GM12878 (cell line): ENCODE measurements at regions not wholly inside any gene's neighbourhood (a gene's known extent, or its start where the extent isn't known, plus 50 kb on each side); places are given as distances from the start of the nearest gene placed in this dataset.

Experiments
- ATAC-seq: fragments of 200-7000 bp; cut with Tn5 transposase; 3 replicates; pipeline ENCODE4 v1.9.1; 2020; ENCODE audit warnings: mild to moderate bottlenecking, moderate library complexity
- BruUV-seq: library from RNA; stranded (reverse); fragments of 400-500 nt; replicated peaks from 2 replicates; lab custom pipeline; 2021; lab: Mats Ljungman, UMichigan
- CTCF ChIA-PET: fragments of 300-600 bp; sonication (Branson Sonifier 250); formaldehyde crosslinking; extraction: SDS; loops from one replicate; lab custom pipeline; 2021; ENCODE audit warnings: inconsistent platforms; lab: Yijun Ruan, JAX
- POLR2A ChIA-PET: fragments of 350-600 bp; formaldehyde crosslinking; extraction: SDS; loops from one replicate; lab custom pipeline; 2021; ENCODE audit warnings: inconsistent platforms; lab: Charles Lee
- RAD21 ChIA-PET: fragments of 300-600 bp; sonication (Branson Sonifier 250); formaldehyde crosslinking; loops from one replicate; lab custom pipeline; 2023; ENCODE audit warnings: antibody characterized with exemption; ENCODE audit not compliant: unreplicated experiment; lab: Charles Lee
- SMC1A ChIA-PET: fragments of 300-600 bp; sonication (Branson Sonifier 250); formaldehyde crosslinking; loops from one replicate; lab custom pipeline; 2023; ENCODE audit not compliant: unreplicated experiment, uncharacterized antibody; lab: Charles Lee
- DNase-seq: peaks from one replicate; pipeline ENCODE4 v3.0.0-alpha.2; 2011; ENCODE audit warnings: low read depth, low spot score
- FAIRE-seq: peaks from 3 replicates; lab custom pipeline; 2011; peaks lifted over from hg19 to GRCh38; lab: Jason Lieb, UNC
- H2AFZ ChIP-seq: 2 replicates; pipeline ENCODE4 v1.6.0; 2011; ENCODE audit warnings: low read depth, low read length, control low read depth; ENCODE audit not compliant: control insufficient read depth
- H3K27ac ChIP-seq: 2 replicates; pipeline ENCODE4 v1.5.1; 2011; ENCODE audit warnings: control low read depth; ENCODE audit not compliant: control insufficient read depth, insufficient read depth
- H3K27me3 ChIP-seq, 2 experiments: replicated peaks in 1 of 2; 2 replicates each; pipeline versions ENCODE4 v1.6.0 to v1.6.1; 2011; ENCODE audit warnings: low read length in 1 of 2; ENCODE audit not compliant: control insufficient read depth in 2 of 2, insufficient read depth in 2 of 2
- H3K36me3 ChIP-seq, 2 experiments: 2 replicates each; pipeline ENCODE4 v1.5.1; 2011; ENCODE audit warnings: low read length in 1 of 2; ENCODE audit not compliant: control insufficient read depth in 2 of 2, insufficient read depth in 2 of 2
- H3K4me1 ChIP-seq: 2 replicates; pipeline ENCODE4 v1.6.1; 2011; ENCODE audit warnings: mild to moderate bottlenecking, low read length, moderate library complexity, mixed read lengths; ENCODE audit not compliant: control insufficient read depth, insufficient read depth
- H3K4me2 ChIP-seq: 2 replicates; pipeline ENCODE4 v1.6.0; 2011; ENCODE audit warnings: control low read depth; ENCODE audit not compliant: control insufficient read depth, insufficient read depth
- H3K4me3 ChIP-seq: fragments of 200-600 bp; sonication (generic); 2 replicates; pipeline ENCODE4 v1.5.1; 2016
- H3K79me2 ChIP-seq: 2 replicates; pipeline ENCODE4 v1.6.0; 2011; ENCODE audit warnings: low read length; ENCODE audit not compliant: control insufficient read depth, insufficient read depth
- H3K9ac ChIP-seq: 2 replicates; pipeline ENCODE4 v1.8.0; 2011; ENCODE audit warnings: low read length, control low read depth, mixed read lengths; ENCODE audit not compliant: control insufficient read depth, insufficient read depth
- H3K9me3 ChIP-seq: replicated peaks from 3 replicates; pipeline ENCODE4 v1.5.1; 2011; ENCODE audit warnings: mild to moderate bottlenecking, low read length; ENCODE audit not compliant: control insufficient read depth, insufficient read depth
- H4K20me1 ChIP-seq: 2 replicates; pipeline ENCODE4 v1.6.0; 2011; ENCODE audit not compliant: control insufficient read depth, insufficient read depth
- FOXK2 ChIP-seq: fragments of 450-650 bp; IDR thresholded peaks from 2 replicates; pipeline ENCODE4 v1.6.1; 2017; ENCODE audit warnings: mild to moderate bottlenecking, moderate library complexity
- GABPA ChIP-seq: IDR thresholded peaks from 2 replicates; pipeline ENCODE4 v1.6.1; 2014; ENCODE audit warnings: antibody characterized with exemption, low read depth, mild to moderate bottlenecking, inconsistent platforms
- GATAD2B ChIP-seq: fragments of 450-650 bp; conservative IDR thresholded peaks from 2 replicates; pipeline ENCODE4 v1.6.1; 2017; ENCODE audit warnings: low read depth, mild to moderate bottlenecking, moderate library complexity
- KDM1A ChIP-seq: fragments of 200-600 bp; sonication (generic); IDR thresholded peaks from 2 replicates; pipeline ENCODE4 v1.6.1; 2016; ENCODE audit warnings: borderline replicate concordance
- NR2C1 ChIP-seq: fragments of 450-650 bp; IDR thresholded peaks from 2 replicates; pipeline ENCODE4 v1.6.1; 2017; ENCODE audit warnings: antibody characterized with exemption, mild to moderate bottlenecking, moderate library complexity
- YY1 ChIP-seq: IDR thresholded peaks from 2 replicates; pipeline ENCODE4 v1.6.1; 2011; ENCODE audit warnings: low read depth, mild to moderate bottlenecking, low read length
- WGBS: methylation state at CpG from one replicate; pipeline ENCODE4 v1.1.6; 2016; ENCODE audit warnings: low lambda C conversion rate; ENCODE audit not compliant: insufficient replicate concordance, insufficient coverage; ENCODE audit errors: missing lambda C conversion rate; 5-methylcytosine and 5-hydroxymethylcytosine counted together
- in situ Hi-C: fragments of 300-500 bp; cut with MboI; formaldehyde crosslinking; loops from 9 replicates; pipeline ENCODE4 v1.14.3; 2018; ENCODE audit warnings: mixed read lengths
- intact Hi-C: fragments of 100-400 bp; cut with micrococcal nuclease; formaldehyde crosslinking; loops from one replicate; pipeline ENCODE4 v1.14.2; 2022; ENCODE audit not compliant: unreplicated experiment
- TF ChIP-seq, protein P1 (sequence below): fragments of 450-650 bp; formaldehyde crosslinking; IDR thresholded peaks from 2 replicates; pipeline ENCODE4 v1.4.0; 2020; ENCODE audit warnings: mild to moderate bottlenecking, moderate library complexity
- TF ChIP-seq, protein P2 (sequence below): fragments of 450-650 bp; formaldehyde crosslinking; IDR thresholded peaks from 2 replicates; pipeline ENCODE4 v1.4.0; 2022; ENCODE audit warnings: mild to moderate bottlenecking, moderate library complexity
- TF ChIP-seq, protein P3 (sequence below), 3 experiments: IDR thresholded peaks in 2 of 3; conservative IDR thresholded peaks in 1 of 3; 2 replicates each; pipeline ENCODE4 v1.5.1; 2011; ENCODE audit warnings: low read depth in 3 of 3, low read length in 3 of 3, mild to moderate bottlenecking in 3 of 3, control low read depth in 2 of 3, moderate library complexity in 2 of 3, inconsistent platforms in 1 of 3, mixed read lengths in 1 of 3; ENCODE audit not compliant: control insufficient read depth in 2 of 3, insufficient read depth in 1 of 3; ENCODE audit errors: extremely low read depth in 1 of 3
- TF ChIP-seq, protein P4 (sequence below): fragments of 450-650 bp; IDR thresholded peaks from 2 replicates; pipeline ENCODE4 v1.6.1; 2017; ENCODE audit warnings: low read depth, mild to moderate bottlenecking, moderate library complexity

DNA sequence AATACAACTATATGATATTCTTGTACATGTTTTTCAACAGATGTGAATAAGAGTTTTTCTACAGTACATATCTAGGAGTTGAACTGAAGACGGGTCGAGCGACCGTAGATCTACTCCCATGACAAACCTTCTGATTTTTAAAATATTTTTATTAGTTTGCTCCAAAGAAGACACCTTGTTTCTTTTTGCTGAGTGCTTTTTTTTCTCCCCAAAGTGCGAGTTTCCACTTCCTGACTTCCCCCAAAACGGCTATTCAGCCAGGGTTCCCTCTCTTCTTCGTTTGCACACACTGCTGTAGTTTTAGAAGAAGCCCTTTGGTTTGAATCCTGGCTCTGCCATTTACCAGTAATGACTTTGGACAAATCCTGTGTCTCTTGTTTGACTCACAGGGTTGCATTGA lies 241.7 kb upstream of the MAF start:
- H3K27me3 ChIP-seq: no peaks in the 10 kb centered on the region
- H3K27ac ChIP-seq: no peak overlapping the region
- H3K36me3 ChIP-seq: no peaks in the 10 kb centered on the region
- RAD21 ChIA-PET: no interaction called here
- no peak for ATAC-seq
- SMC1A ChIA-PET: no interaction called here
- TF ChIP-seq YY1 (no peak), GATAD2B (no peak), KDM1A (no peak), FOXK2 (no peak), GABPA (no peak), NR2C1 (no peak)
- TF ChIP-seq, protein P1, sequence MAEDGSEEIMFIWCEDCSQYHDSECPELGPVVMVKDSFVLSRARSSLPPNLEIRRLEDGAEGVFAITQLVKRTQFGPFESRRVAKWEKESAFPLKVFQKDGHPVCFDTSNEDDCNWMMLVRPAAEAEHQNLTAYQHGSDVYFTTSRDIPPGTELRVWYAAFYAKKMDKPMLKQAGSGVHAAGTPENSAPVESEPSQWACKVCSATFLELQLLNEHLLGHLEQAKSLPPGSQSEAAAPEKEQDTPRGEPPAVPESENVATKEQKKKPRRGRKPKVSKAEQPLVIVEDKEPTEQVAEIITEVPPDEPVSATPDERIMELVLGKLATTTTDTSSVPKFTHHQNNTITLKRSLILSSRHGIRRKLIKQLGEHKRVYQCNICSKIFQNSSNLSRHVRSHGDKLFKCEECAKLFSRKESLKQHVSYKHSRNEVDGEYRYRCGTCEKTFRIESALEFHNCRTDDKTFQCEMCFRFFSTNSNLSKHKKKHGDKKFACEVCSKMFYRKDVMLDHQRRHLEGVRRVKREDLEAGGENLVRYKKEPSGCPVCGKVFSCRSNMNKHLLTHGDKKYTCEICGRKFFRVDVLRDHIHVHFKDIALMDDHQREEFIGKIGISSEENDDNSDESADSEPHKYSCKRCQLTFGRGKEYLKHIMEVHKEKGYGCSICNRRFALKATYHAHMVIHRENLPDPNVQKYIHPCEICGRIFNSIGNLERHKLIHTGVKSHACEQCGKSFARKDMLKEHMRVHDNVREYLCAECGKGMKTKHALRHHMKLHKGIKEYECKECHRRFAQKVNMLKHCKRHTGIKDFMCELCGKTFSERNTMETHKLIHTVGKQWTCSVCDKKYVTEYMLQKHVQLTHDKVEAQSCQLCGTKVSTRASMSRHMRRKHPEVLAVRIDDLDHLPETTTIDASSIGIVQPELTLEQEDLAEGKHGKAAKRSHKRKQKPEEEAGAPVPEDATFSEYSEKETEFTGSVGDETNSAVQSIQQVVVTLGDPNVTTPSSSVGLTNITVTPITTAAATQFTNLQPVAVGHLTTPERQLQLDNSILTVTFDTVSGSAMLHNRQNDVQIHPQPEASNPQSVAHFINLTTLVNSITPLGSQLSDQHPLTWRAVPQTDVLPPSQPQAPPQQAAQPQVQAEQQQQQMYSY (CRISPR knock-in tag): no peak
- TF ChIP-seq, protein P2, sequence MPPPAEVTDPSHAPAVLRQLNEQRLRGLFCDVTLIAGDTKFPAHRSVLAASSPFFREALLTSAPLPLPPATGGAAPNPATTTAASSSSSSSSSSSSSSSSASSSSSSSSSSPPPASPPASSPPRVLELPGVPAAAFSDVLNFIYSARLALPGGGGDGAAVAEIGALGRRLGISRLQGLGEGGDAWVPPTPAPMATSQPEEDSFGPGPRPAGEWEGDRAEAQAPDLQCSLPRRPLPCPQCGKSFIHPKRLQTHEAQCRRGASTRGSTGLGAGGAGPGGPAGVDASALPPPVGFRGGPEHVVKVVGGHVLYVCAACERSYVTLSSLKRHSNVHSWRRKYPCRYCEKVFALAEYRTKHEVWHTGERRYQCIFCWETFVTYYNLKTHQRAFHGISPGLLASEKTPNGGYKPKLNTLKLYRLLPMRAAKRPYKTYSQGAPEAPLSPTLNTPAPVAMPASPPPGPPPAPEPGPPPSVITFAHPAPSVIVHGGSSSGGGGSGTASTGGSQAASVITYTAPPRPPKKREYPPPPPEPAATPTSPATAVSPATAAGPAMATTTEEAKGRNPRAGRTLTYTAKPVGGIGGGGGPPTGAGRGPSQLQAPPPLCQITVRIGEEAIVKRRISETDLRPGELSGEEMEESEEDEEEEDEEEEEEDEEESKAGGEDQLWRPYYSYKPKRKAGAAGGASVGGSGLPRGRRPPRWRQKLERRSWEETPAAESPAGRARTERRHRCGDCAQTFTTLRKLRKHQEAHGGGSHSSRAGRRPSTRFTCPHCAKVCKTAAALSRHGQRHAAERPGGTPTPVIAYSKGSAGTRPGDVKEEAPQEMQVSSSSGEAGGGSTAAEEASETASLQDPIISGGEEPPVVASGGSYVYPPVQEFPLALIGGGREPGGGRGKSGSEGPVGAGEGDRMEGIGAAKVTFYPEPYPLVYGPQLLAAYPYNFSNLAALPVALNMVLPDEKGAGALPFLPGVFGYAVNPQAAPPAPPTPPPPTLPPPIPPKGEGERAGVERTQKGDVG: no peak
- TF ChIP-seq, protein P3, sequence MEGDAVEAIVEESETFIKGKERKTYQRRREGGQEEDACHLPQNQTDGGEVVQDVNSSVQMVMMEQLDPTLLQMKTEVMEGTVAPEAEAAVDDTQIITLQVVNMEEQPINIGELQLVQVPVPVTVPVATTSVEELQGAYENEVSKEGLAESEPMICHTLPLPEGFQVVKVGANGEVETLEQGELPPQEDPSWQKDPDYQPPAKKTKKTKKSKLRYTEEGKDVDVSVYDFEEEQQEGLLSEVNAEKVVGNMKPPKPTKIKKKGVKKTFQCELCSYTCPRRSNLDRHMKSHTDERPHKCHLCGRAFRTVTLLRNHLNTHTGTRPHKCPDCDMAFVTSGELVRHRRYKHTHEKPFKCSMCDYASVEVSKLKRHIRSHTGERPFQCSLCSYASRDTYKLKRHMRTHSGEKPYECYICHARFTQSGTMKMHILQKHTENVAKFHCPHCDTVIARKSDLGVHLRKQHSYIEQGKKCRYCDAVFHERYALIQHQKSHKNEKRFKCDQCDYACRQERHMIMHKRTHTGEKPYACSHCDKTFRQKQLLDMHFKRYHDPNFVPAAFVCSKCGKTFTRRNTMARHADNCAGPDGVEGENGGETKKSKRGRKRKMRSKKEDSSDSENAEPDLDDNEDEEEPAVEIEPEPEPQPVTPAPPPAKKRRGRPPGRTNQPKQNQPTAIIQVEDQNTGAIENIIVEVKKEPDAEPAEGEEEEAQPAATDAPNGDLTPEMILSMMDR (IDR thresholded peaks at IDR 0.05 in 2 of 3, conservative IDR thresholded peaks at IDR 0.05 in 1 of 3; ENCODE audit: control insufficient read depth in 2 of 3, extremely low read depth in 1 of 3, insufficient read depth in 1 of 3, low read depth in 3 of 3, low read length in 3 of 3): no peak
- TF ChIP-seq, protein P4, sequence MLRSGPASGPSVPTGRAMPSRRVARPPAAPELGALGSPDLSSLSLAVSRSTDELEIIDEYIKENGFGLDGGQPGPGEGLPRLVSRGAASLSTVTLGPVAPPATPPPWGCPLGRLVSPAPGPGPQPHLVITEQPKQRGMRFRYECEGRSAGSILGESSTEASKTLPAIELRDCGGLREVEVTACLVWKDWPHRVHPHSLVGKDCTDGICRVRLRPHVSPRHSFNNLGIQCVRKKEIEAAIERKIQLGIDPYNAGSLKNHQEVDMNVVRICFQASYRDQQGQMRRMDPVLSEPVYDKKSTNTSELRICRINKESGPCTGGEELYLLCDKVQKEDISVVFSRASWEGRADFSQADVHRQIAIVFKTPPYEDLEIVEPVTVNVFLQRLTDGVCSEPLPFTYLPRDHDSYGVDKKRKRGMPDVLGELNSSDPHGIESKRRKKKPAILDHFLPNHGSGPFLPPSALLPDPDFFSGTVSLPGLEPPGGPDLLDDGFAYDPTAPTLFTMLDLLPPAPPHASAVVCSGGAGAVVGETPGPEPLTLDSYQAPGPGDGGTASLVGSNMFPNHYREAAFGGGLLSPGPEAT: no peak
- TF ChIP-seq, all 136 proteins: peak for 0
- Histone ChIP-seq H2AFZ (no peak overlapping the region), H4K20me1 (no peaks in the 10 kb centered on the region), H3K9ac (no peak overlapping the region), H3K79me2 (no peaks in the 10 kb centered on the region), H3K4me3 (no peak overlapping the region), H3K4me1 (peaks cover 25% of the 10 kb centered on the region), H3K4me2 (no peak overlapping the region), H3K9me3 (no peaks in the 10 kb centered on the region; the same call in 2 of the 3 replicates)
- no peak for DNase-seq
- no TSS peak for BruUV-seq
- WGBS: 38% methylated on average over 7 of the region's 7 CpGs
- no peak for FAIRE-seq
- ChIA-PET POLR2A (no interaction called here), CTCF (no interaction called here)
- intact Hi-C loops: no loop called here
- in situ Hi-C loops: no loop called here
